HEK293 (cell line): ENCODE measurements at regions not wholly inside any gene's neighbourhood (a gene's known extent, or its start where the extent isn't known, plus 50 kb on each side); places are given as distances from the start of the nearest gene placed in this dataset.

Experiments used
- CTCF ChIA-PET: fragments of 350-600 bp; formaldehyde crosslinking; extraction: SDS; loops from one replicate; lab custom pipeline; 2021; ENCODE audit warnings: antibody characterized with exemption; lab: Yijun Ruan, JAX
- POLR2A ChIA-PET: fragments of 300-600 bp; formaldehyde crosslinking; extraction: SDS; loops from one replicate; lab custom pipeline; 2020; ENCODE audit warnings: antibody characterized with exemption, inconsistent platforms; lab: Yijun Ruan, JAX
- H3K27ac ChIP-seq: fragments of 200-500 bp; sonication (Bioruptor generic); 2 replicates; pipeline ENCODE4 v1.5.1; 2014; ENCODE audit warnings: low read depth, low read length, control low read depth, inconsistent platforms; ENCODE audit errors: extremely low read depth
- H3K36me3 ChIP-seq, 2 experiments: fragments of 200-500 bp in 1 of 2; sonication (Bioruptor generic) in 1 of 2; 1 replicate in 1 of 2; 2 replicates in 1 of 2; pipeline ENCODE4 v1.5.1; 2014 to 2017; ENCODE audit warnings: inconsistent platforms in 2 of 2, low read length in 2 of 2; ENCODE audit not compliant: control insufficient read depth in 2 of 2, insufficient read depth in 1 of 2
- H3K4me1 ChIP-seq: fragments of 200-500 bp; sonication (Bioruptor generic); 2 replicates; pipeline ENCODE4 v1.5.1; 2014; ENCODE audit warnings: mild to moderate bottlenecking, low read length, inconsistent platforms; ENCODE audit not compliant: control insufficient read depth, insufficient read depth
- H3K4me3 ChIP-seq: 2 replicates; pipeline ENCODE4 v1.5.1; 2011; ENCODE audit warnings: low read depth, mild to moderate bottlenecking, control low read depth, low read length, moderate library complexity
- H3K9me3 ChIP-seq: fragments of 200-500 bp; sonication (Bioruptor generic); 2 replicates; pipeline ENCODE4 v1.5.1; 2014; ENCODE audit warnings: low read depth, low read length, inconsistent platforms; ENCODE audit not compliant: control insufficient read depth, insufficient read depth
- AEBP2 ChIP-seq: fragments of 450-650 bp; formaldehyde crosslinking; IDR thresholded peaks from 2 replicates; pipeline ENCODE4 v1.5.1; 2016; ENCODE audit warnings: missing biosample characterization, missing genetic modification characterization, borderline replicate concordance
- ATF2 ChIP-seq: fragments of 450-650 bp; formaldehyde crosslinking; IDR thresholded peaks from 2 replicates; pipeline ENCODE4 v1.5.1; 2016; ENCODE audit warnings: missing biosample characterization, missing genetic modification characterization, low read depth
- BCL11B ChIP-seq: fragments of 450-650 bp; formaldehyde crosslinking; IDR thresholded peaks from 2 replicates; pipeline ENCODE4 v1.5.1; 2016; ENCODE audit warnings: low read depth, missing biosample characterization, missing genetic modification characterization
- KLF1 ChIP-seq: fragments of 450-650 bp; formaldehyde crosslinking; IDR thresholded peaks from 2 replicates; pipeline ENCODE4 v1.5.1; 2016; ENCODE audit warnings: missing biosample characterization, missing genetic modification characterization
- PRDM1 ChIP-seq: fragments of 450-650 bp; formaldehyde crosslinking; IDR thresholded peaks from 2 replicates; pipeline ENCODE4; 2016; ENCODE audit warnings: missing biosample characterization, missing genetic modification characterization
- ZBTB17 ChIP-seq: fragments of 450-650 bp; formaldehyde crosslinking; IDR thresholded peaks from 2 replicates; pipeline ENCODE4 v1.5.1; 2016; ENCODE audit warnings: missing biosample characterization, missing genetic modification characterization
- ZNF10 ChIP-seq: fragments of 450-650 bp; formaldehyde crosslinking; IDR thresholded peaks from 2 replicates; pipeline ENCODE4 v1.5.1; 2017; ENCODE audit warnings: missing biosample characterization, missing genetic modification characterization
- ZNF138 ChIP-seq: fragments of 450-650 bp; formaldehyde crosslinking; IDR thresholded peaks from 2 replicates; pipeline ENCODE4 v1.5.1; 2016; ENCODE audit warnings: missing biosample characterization, missing genetic modification characterization, borderline replicate concordance
- ZNF140 ChIP-seq: fragments of 450-650 bp; formaldehyde crosslinking; IDR thresholded peaks from 2 replicates; pipeline ENCODE4 v1.5.1; 2016; ENCODE audit warnings: missing biosample characterization, missing genetic modification characterization
- ZNF350 ChIP-seq: fragments of 450-650 bp; formaldehyde crosslinking; IDR thresholded peaks from 2 replicates; pipeline ENCODE4 v1.5.0; 2017; ENCODE audit warnings: missing biosample characterization, mild to moderate bottlenecking, missing genetic modification characterization
- ZNF391 ChIP-seq: fragments of 450-650 bp; formaldehyde crosslinking; IDR thresholded peaks from 2 replicates; pipeline ENCODE4 v1.5.1; 2016; ENCODE audit warnings: low read depth, missing biosample characterization, missing genetic modification characterization, borderline replicate concordance
- ZNF561 ChIP-seq: fragments of 450-650 bp; IDR thresholded peaks from 2 replicates; pipeline ENCODE4 v1.5.1; 2018; ENCODE audit warnings: missing biosample characterization, missing genetic modification characterization, borderline replicate concordance
- ZNF692 ChIP-seq: fragments of 450-650 bp; formaldehyde crosslinking; IDR thresholded peaks from 2 replicates; pipeline ENCODE4 v1.5.1; 2016; ENCODE audit warnings: missing biosample characterization, missing genetic modification characterization
- ZNF843 ChIP-seq: fragments of 450-650 bp; formaldehyde crosslinking; IDR thresholded peaks from 2 replicates; pipeline ENCODE4 v1.5.1; 2016; ENCODE audit warnings: missing biosample characterization, missing genetic modification characterization
- ZSCAN30 ChIP-seq: fragments of 450-650 bp; IDR thresholded peaks from 2 replicates; pipeline ENCODE4 v1.5.1; 2018; ENCODE audit warnings: missing biosample characterization, mild to moderate bottlenecking, missing genetic modification characterization, moderate library complexity
- TF ChIP-seq, protein P1 (sequence below): fragments of 450-650 bp; formaldehyde crosslinking; IDR thresholded peaks from 2 replicates; pipeline ENCODE4 v1.5.1; 2016; ENCODE audit warnings: missing biosample characterization, missing genetic modification characterization
- TF ChIP-seq, protein P2 (sequence below): fragments of 450-650 bp; formaldehyde crosslinking; IDR thresholded peaks from 2 replicates; pipeline ENCODE4 v1.5.0; 2017; ENCODE audit warnings: missing biosample characterization, missing genetic modification characterization, borderline replicate concordance

DNA sequence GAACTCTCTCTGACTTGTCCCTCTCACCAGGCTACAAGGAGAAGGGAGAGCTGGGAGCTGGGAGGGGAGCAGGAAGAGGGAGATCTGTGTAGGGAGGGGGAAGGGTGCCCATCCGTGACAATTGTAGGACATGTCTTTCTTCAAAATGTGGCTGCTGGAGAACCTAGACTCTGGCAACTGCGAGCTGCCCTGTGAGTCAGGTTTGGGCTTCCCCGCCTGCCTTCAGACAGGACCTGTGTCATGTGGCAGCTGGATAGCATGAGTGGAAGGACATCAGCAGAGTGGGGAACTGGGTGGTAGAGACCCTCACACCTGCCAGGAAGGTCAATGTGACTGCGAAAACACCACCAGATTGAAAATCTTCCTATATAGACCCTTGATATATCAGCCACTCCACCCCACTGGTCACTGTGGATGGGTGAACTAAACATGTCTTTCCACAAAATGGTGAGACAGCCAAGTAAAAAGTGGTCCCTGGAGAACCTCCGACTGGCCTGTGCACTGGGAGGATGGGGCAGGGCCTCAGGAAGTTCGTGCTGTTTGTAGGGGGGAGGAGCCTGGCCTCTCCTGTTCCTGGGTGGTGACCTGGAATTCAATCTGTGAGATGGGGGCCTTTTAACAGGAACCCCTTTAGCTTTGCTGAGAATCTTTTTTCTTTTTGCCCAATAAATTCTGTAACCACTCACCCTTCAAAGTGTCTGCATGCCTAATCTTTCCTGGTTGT is 62.2 kb upstream of the CAPRIN2 start:
- H3K4me3 ChIP-seq, result no peak overlapping the region
- ChIA-PET CTCF (interaction anchor here (0.8 kb wide), 1 partner anchor 92 kb away, joined by 3 read pairs; no protein-coding TSS in a partner anchor), POLR2A (no interaction called here)
- no peaks in the 10 kb centered on the region for H3K4me1 ChIP-seq
- H3K36me3 ChIP-seq, result no peaks in the 10 kb centered on the region
- no peak for TF ChIP-seq ZNF350
- TF ChIP-seq ZBTB17 (tag by site-specific recombination), result no peak
- no peak for TF ChIP-seq ZNF140 (tag by site-specific recombination)
- TF ChIP-seq, all 188 proteins: peak for 0
- Histone ChIP-seq H3K27ac (no peak overlapping the region), H3K9me3 (no peaks in the 10 kb centered on the region)

GRCh38 chr12:30814295-30814655 is 59.5 kb upstream of the CAPRIN2 start:
- ChIA-PET CTCF (no interaction called here), POLR2A (interaction anchor here (0.6 kb wide), 1 partner anchor 16 kb away, joined by 5 read pairs; no protein-coding TSS in a partner anchor)
- no peak for TF ChIP-seq KLF1 (tag by site-specific recombination)
- TF ChIP-seq ZNF843 (tag by site-specific recombination), result no peak
- no peak for TF ChIP-seq ZNF138
- no peak for TF ChIP-seq ZNF10 (tag by site-specific recombination)
- TF ChIP-seq AEBP2, result no peak
- no peak for TF ChIP-seq ZNF561
- TF ChIP-seq ZSCAN30, result no peak
- TF ChIP-seq, protein P1, sequence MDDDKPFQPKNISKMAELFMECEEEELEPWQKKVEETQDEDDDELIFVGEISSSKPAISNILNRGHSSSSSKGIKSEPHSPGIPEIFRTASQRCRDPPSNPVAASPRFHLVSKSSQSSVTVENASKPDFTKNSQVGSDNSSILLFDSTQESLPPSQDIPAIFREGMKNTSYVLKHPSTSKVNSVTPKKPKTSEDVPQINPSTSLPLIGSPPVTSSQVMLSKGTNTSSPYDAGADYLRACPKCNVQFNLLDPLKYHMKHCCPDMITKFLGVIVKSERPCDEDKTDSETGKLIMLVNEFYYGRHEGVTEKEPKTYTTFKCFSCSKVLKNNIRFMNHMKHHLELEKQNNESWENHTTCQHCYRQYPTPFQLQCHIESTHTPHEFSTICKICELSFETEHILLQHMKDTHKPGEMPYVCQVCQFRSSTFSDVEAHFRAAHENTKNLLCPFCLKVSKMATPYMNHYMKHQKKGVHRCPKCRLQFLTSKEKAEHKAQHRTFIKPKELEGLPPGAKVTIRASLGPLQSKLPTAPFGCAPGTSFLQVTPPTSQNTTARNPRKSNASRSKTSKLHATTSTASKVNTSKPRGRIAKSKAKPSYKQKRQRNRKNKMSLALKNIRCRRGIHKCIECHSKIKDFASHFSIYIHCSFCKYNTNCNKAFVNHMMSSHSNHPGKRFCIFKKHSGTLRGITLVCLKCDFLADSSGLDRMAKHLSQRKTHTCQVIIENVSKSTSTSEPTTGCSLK (tag by site-specific recombination), result no peak
- TF ChIP-seq, protein P2, sequence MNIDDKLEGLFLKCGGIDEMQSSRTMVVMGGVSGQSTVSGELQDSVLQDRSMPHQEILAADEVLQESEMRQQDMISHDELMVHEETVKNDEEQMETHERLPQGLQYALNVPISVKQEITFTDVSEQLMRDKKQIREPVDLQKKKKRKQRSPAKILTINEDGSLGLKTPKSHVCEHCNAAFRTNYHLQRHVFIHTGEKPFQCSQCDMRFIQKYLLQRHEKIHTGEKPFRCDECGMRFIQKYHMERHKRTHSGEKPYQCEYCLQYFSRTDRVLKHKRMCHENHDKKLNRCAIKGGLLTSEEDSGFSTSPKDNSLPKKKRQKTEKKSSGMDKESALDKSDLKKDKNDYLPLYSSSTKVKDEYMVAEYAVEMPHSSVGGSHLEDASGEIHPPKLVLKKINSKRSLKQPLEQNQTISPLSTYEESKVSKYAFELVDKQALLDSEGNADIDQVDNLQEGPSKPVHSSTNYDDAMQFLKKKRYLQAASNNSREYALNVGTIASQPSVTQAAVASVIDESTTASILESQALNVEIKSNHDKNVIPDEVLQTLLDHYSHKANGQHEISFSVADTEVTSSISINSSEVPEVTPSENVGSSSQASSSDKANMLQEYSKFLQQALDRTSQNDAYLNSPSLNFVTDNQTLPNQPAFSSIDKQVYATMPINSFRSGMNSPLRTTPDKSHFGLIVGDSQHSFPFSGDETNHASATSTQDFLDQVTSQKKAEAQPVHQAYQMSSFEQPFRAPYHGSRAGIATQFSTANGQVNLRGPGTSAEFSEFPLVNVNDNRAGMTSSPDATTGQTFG (tag by site-specific recombination), result no peak
- no peak for TF ChIP-seq ZNF391 (tag by site-specific recombination)
- TF ChIP-seq BCL11B (tag by site-specific recombination), result no peak
- TF ChIP-seq ZNF692 (tag by site-specific recombination), result no peak
- TF ChIP-seq PRDM1 (tag by site-specific recombination), result no peak
- no peak for TF ChIP-seq ATF2 (tag by site-specific recombination)
- Histone ChIP-seq H3K4me3 (no peak overlapping the region), H3K36me3 (no peaks in the 10 kb centered on the region), H3K27ac (no peak overlapping the region), H3K4me1 (no peaks in the 10 kb centered on the region), H3K9me3 (no peaks in the 10 kb centered on the region)
